Middle frontal gyrus (tissue), 1 donor: ENCODE measurements at regions not wholly inside any gene's neighbourhood (a gene's known extent, or its start where the extent isn't known, plus 50 kb on each side); places are given as distances from the start of the nearest gene placed in this dataset.

ENCODE experiments used
- DNase-seq: peaks from one replicate; pipeline ENCODE4 v3.0.0-alpha.2; 2015; ENCODE audit warnings: low spot score; ENCODE audit errors: extremely low spot score

- DNase-seq, result peak; percentile 16
Measured at GRCh38 chr3:39000008-39000450, 51.7 kb downstream of the SCN11A start.

GRCh38 chr3:38998086-38998485 lies 53.7 kb downstream of the SCN11A start:
- DNase-seq, result no peak

GRCh38 chr3:38996193-38996592 lies 55.6 kb downstream of the SCN11A start:
- DNase-seq, result no peak

GRCh38 chr3:38994251-38994650 lies 57.5 kb downstream of the SCN11A start:
- no peak for DNase-seq

DNA sequence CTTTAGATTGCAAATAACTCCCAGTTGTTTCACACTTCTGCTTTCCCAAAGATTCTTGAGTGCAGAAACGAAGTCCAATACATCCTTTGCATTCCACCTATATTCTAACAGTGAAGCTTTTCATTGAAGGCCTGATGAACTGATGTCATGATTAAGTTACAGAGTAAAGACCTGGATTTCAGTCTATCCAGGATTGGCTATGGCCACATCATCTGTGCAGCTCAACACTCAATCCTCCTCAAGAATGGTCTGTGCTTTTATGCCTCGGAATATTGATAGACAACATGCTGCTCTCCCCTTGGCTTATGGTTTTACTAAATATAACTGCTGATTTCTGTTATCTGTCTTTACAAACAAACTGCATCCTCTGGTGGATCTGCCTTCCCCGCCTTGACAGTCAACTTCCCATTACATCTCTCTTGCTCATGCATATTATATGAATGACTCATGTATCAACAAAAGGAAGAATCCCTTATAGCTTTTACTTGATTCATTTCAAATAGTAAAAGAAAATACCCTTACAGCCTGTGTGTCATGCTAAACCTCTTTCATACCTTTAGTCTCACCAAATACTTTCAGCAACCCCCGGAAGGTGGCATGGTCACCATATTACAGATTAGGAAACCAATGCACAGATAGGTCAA lies 59.5 kb downstream of the SCN11A start:
- DNase-seq, result no peak

- no peak for DNase-seq
Measured at GRCh38 chr3:38990621-38991020, 61.1 kb downstream of the SCN11A start.

DNA sequence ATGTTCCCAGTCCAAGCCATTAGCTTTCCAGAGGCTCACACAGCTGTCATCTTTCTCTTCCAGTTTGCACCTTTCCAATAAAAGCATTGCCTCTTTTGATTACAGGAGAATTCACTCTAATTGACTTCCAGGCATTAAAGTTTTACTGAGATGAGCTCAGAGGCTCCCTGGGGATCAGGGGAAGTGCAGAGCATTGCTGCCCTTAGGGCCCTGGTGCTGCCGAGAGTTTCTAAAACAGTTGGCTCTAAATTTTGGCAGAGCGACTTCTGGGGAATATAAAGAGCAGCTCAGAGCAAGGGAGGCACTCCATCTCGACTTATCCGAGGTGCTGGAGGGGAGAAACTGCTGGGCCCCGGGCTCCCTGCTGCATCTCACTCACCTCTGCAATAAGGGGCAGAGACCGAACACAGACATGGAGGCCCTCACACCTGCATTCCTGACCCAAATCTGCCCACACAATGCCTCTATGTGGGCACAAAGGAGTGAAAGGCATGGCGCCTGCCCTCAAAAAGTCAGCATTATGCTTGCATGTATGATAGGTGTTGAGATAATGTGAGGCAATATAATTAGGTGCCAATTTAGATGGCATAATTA lies 61.7 kb downstream of the SCN11A start:
- DNase-seq, result no peak

DNA sequence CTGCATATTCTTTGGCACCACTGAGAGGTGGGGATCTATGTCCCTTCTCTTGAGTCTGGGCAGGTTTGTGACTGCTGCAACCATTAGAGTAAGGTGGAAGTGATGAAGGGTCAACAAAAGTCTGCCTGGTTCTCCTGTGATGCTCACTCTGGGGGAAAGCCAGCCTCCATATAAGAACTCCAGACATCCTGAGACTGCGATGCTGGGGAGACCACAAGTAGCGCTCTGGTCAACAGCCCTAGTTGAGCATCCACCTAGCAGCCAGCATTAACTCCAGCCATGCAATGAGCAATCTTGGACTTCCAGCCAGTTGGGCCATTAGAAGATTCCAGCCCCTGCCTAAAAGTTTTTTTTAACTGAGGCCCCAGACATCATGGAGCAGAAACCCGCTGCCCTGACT lies 62.8 kb downstream of the SCN11A start:
- no peak for DNase-seq

DNA sequence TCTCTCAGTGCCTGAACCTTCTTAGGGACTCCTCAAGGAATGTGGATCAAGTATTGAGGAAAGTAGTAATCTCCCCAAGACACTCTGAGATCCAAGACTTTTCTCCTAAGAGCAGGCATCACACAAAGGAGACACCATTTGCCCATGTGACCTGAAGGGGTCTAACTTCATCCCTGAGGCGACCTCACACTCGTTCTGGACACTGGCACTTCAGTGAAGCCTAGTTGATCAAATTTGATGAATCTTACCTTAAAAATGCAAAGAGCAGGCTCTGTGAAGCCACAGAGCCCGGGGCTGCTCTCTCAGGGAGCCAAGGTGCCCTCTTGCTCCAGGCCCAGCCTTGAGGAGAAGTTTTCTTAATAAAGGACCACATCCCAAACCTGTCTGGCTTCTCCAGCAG lies 64.3 kb downstream of the SCN11A start:
- DNase-seq, result no peak

DNA sequence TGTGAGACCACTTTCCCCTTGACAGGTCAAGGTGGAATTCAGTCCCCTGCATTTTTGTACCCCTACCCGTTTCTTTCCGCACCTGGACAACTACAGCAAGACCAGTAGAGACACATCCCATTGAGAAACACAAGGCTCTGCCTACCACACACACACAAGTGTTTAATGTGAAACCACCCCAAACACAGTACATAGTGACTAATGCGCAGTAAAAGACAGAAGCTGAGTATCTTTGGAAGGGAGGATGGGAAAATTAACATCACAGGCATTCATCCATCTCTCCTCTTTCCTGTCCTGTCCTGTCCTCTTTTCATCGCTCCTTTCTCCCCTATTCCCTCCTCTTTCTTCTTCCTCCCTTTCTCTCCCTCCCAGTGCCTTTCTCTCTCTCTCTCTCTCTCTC lies 64.8 kb downstream of the SCN11A start:
- no peak for DNase-seq

- no peak for DNase-seq
Measured at GRCh38 chr3:38985981-38986380, 65.8 kb downstream of the SCN11A start.

GRCh38 chr3:38985581-38985980 lies 66.2 kb downstream of the SCN11A start:
- DNase-seq, result no peak

DNA sequence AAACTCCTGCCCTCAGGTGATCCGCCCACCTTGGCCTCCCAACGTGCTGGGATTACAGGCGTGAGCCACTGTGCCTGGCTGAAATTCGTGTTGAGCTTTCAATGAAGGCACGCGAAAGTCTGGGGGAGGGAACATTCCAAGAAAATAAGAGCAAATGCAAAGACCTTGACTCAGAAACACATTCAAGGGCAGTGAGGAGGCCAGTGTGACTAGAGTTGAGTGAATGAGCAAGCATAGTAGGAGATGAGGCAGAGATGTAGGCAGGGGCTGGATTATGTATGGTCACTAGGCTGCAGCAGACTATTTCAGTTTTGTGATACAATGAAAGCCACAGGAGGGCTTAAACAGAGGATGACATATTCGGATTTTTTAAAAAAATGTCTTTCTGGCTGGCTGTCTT lies 67.0 kb downstream of the SCN11A start:
- no peak for DNase-seq

- DNase-seq, result no peak
Measured at GRCh38 chr3:38984110-38984509, 67.6 kb downstream of the SCN11A start.

GRCh38 chr3:38980938-38981337 lies 70.8 kb downstream of the SCN11A start:
- no peak for DNase-seq

GRCh38 chr3:38978729-38979128 lies 73.0 kb downstream of the SCN11A start:
- no peak for DNase-seq

GRCh38 chr3:38970851-38971638 lies 80.7 kb downstream of the SCN11A start:
- no peak for DNase-seq

GRCh38 chr3:38969317-38970235 lies 82.2 kb downstream of the SCN11A start:
- no peak for DNase-seq

DNA sequence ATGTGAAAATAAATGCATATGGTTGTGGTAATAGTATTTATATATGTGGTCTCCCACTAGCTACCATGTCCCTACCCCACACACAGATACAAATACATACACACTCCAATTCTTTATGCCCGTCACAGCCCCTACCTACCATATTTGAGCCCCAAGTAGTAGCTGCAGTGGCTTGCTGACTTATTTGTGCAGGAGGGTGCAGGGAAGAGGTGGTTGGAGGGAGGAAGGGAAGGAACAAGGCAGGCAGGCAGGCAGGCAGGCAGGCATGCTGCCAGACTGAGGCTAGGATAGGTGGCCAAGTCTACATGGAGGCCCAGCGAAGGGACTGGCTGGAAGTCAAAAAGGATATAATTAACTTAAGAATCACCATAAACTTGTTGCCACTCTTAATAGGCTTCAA lies 82.9 kb downstream of the SCN11A start:
- no peak for DNase-seq

DNA sequence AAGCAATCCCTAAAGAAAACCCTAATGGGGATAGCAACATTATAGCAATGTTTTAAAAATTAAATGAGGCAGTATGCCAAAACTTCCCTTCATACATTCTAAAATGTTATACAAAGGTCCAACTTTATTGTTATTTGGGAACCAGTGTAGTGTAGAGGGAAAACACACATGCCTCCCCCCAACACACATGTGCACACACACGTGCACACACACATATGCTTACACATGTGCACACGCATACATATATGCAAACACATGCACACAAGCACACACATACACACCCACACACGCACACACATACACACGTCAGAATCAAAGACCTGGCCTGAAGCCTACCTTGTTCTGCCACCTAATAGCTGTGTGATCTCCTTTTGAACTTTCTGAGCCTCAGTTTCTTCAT lies 83.3 kb downstream of the SCN11A start:
- DNase-seq, result no peak

- no peak for DNase-seq
Measured at GRCh38 chr3:38967693-38967989, 84.1 kb downstream of the SCN11A start.
